Lower lobe of right lung (tissue), 2 donors: ENCODE measurements at regions not wholly inside any gene's neighbourhood (a gene's known extent, or its start where the extent isn't known, plus 50 kb on each side); places are given as distances from the start of the nearest gene placed in this dataset.

ENCODE experiments used
- ATAC-seq, 2 donors: fragments of 200-7000 bp; cut with Tn5 transposase; one replicate each; pipeline ENCODE4 v1.9.1; 2020 to 2022; ENCODE audit warnings: mild to moderate bottlenecking in 2 of 2, moderate library complexity in 2 of 2
- DNase-seq: peaks from one replicate; pipeline ENCODE4 v3.0.0-alpha.2; 2020
- H3K27ac ChIP-seq: fragments of 200-600 bp; one replicate; pipeline ENCODE4 v1.8.0; 2022
- H3K27me3 ChIP-seq: fragments of 200-600 bp; one replicate; pipeline ENCODE4 v1.8.0; 2022; ENCODE audit warnings: low read depth
- H3K36me3 ChIP-seq: fragments of 200-600 bp; one replicate; pipeline ENCODE4 v1.8.0; 2022; ENCODE audit warnings: mild to moderate bottlenecking
- H3K4me1 ChIP-seq: fragments of 200-600 bp; one replicate; pipeline ENCODE4 v1.8.0; 2022
- H3K4me3 ChIP-seq: fragments of 200-600 bp; one replicate; pipeline ENCODE4 v1.8.0; 2022; ENCODE audit warnings: mild to moderate bottlenecking
- H3K9me3 ChIP-seq: fragments of 200-600 bp; one replicate; pipeline ENCODE4 v1.8.0; 2022
- intact Hi-C: fragments of 100-400 bp; cut with DNase I; formaldehyde crosslinking; loops from one replicate; pipeline ENCODE4 v1.11.0; 2022
- TF ChIP-seq, protein P1 (sequence below): fragments of 200-600 bp; IDR thresholded peaks from one replicate; pipeline ENCODE4 v1.8.0; 2022; ENCODE audit warnings: antibody characterized with exemption, mild to moderate bottlenecking
- donor health status: DM: no; HTN: yes; CAD: no; lungs with severe emphysema.

DNA sequence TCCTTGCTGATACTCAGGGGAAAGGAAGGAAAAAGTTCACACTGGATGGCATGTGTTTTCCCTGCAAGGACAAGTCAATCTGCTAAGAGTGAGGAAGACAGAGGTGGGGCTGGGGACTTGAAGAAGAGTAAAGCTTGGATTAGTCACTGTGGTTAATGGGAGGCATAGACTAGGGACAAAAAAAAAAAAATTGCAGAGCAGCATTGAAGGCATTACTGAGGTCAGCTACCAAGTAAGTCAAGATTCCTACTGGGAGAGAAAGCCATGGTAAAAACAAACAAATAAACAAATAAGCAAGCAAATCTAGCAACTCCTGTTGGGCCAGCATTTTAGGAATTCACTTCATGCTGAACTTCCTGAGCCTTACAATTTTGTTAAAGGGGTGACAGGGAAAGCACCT is 58.2 kb upstream of the GPC4 start:
- Histone ChIP-seq H3K9me3 (no peaks in the 10 kb centered on the region), H3K36me3 (no peaks in the 10 kb centered on the region), H3K27ac (no peak overlapping the region), H3K4me1 (no peaks in the 10 kb centered on the region), H3K4me3 (no peak overlapping the region), H3K27me3 (no peaks in the 10 kb centered on the region)
- ATAC-seq (no peak), DNase-seq (no peak)
- TF ChIP-seq, protein P1, sequence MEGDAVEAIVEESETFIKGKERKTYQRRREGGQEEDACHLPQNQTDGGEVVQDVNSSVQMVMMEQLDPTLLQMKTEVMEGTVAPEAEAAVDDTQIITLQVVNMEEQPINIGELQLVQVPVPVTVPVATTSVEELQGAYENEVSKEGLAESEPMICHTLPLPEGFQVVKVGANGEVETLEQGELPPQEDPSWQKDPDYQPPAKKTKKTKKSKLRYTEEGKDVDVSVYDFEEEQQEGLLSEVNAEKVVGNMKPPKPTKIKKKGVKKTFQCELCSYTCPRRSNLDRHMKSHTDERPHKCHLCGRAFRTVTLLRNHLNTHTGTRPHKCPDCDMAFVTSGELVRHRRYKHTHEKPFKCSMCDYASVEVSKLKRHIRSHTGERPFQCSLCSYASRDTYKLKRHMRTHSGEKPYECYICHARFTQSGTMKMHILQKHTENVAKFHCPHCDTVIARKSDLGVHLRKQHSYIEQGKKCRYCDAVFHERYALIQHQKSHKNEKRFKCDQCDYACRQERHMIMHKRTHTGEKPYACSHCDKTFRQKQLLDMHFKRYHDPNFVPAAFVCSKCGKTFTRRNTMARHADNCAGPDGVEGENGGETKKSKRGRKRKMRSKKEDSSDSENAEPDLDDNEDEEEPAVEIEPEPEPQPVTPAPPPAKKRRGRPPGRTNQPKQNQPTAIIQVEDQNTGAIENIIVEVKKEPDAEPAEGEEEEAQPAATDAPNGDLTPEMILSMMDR, result no peak
- intact Hi-C loops, result no loop called here

DNA sequence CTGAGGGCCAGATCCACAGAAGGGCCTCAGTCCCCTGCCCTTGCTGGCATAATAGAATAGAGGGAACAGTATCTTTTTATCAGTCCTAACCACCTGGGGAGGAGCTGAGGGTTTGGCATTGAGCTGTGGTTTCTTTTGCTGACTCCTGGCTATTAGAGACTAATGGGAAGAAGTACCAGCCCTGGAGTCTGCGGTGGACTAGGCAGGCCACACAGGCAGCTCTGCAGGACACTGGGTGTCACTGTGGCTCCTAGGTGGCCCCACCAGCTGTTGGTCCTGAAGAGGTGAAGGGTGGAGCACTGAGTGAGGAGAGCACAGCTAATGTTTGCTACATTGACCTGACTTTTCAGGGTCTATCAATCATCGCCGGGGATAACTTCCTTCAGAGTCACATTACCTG is 52.8 kb upstream of the GPC4 start:
- no peak overlapping the region for H3K27ac ChIP-seq
- no peaks in the 10 kb centered on the region for H3K4me1 ChIP-seq
- no peaks in the 10 kb centered on the region for H3K36me3 ChIP-seq
- DNase-seq (no peak), ATAC-seq (no peak)
- no peaks in the 10 kb centered on the region for H3K27me3 ChIP-seq
- H3K9me3 ChIP-seq, result no peaks in the 10 kb centered on the region
- TF ChIP-seq, protein P1, result no peak
- intact Hi-C loops, result no loop called here
- H3K4me3 ChIP-seq, result no peak overlapping the region

DNA sequence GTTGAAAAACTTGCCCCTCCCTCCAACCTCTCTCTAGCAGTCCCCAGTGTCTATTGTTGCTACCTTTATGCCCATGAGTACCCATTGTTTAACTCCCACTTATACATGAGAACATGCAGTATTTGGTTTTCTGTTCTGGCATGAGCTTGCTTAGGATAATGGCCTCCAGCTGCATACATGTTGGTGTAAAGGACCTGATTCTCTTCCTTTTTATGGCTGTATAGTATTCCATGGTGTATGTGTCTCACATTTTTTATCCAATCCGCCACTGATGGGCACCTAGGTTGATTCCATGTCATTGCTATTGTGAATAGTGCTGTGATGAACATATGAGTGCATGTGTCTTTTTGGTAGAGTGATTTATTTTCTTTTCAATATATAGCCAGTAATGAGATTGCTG is 50.0 kb upstream of the GPC4 start:
- intact Hi-C loops, result no loop called here
- no peak overlapping the region for H3K27ac ChIP-seq
- TF ChIP-seq, protein P1, result no peak
- DNase-seq (no peak), ATAC-seq (no peak)
- no peaks in the 10 kb centered on the region for H3K4me1 ChIP-seq
- H3K36me3 ChIP-seq, result no peaks in the 10 kb centered on the region
- H3K9me3 ChIP-seq, result no peaks in the 10 kb centered on the region
- H3K4me3 ChIP-seq, result no peak overlapping the region
- no peaks in the 10 kb centered on the region for H3K27me3 ChIP-seq
